ENCODE measurements at regions not wholly inside any gene's neighbourhood (a gene's known extent, or its start where the extent isn't known, plus 50 kb on each side); places are given as distances from the start of the nearest gene placed in this dataset.

GRCh38 chr4:52243367-52243766, 192.3 kb downstream of the SPATA18 start:
- WGBS, 2 experiments (ENCODE audit: extremely low coverage in 1 of 2, insufficient coverage in 1 of 2, insufficient read length in 1 of 2, insufficient replicate concordance in 2 of 2, low coverage in 1 of 2, low lambda C conversion rate in 2 of 2, missing lambda C conversion rate in 1 of 2): 94% methylated on average over 5 of the region's 5 CpGs; no CpG with 5 or more reads in 1 of the 2 experiments
- CTCF ChIA-PET (ENCODE audit: partially characterized antibody): no interaction called here

More at GRCh38 chr4:52243367-52243766, 192.3 kb downstream of the SPATA18 start:
- H4K20me1 ChIP-seq (replicated peaks in 1 of 2; ENCODE audit: control insufficient read depth in 1 of 2, insufficient read depth in 2 of 2, low read length in 2 of 2): no peaks in the 10 kb centered on the region
- no peaks in the 10 kb centered on the region for H3K9me3 ChIP-seq (ENCODE audit: insufficient read depth in 2 of 2, low read depth in 1 of 2, low read length in 1 of 2)
- no peak for FAIRE-seq
- no peak overlapping the region for H3K23ac ChIP-seq (ENCODE audit: insufficient read length)
- H3K79me1 ChIP-seq (ENCODE audit: low read depth, low read length): no peaks in the 10 kb centered on the region
- H3K27ac ChIP-seq (ENCODE audit: low read depth, low read length): no peak overlapping the region
- H3K56ac ChIP-seq (replicated peaks; ENCODE audit: insufficient read length, low read depth, low read length): no peak overlapping the region
- H2BK20ac ChIP-seq (ENCODE audit: low read length): no peak overlapping the region
- no peak overlapping the region for H4K91ac ChIP-seq (replicated peaks; ENCODE audit: insufficient read length, low read length)
- no peak overlapping the region for H4K8ac ChIP-seq (ENCODE audit: extremely low read depth, insufficient read depth, low read length)
- H3K27me3 ChIP-seq (replicated peaks in 1 of 4; ENCODE audit: control insufficient read depth in 3 of 4, extremely low read depth in 1 of 4, insufficient read depth in 3 of 4, low read length in 3 of 4): no peaks in the 10 kb centered on the region
- no peak overlapping the region for H3K4me3 ChIP-seq (ENCODE audit: extremely low read depth in 1 of 4, insufficient read depth in 2 of 4, low read depth in 3 of 4, low read length in 4 of 4)
- no peak overlapping the region for H3K18ac ChIP-seq (ENCODE audit: extremely low read depth, low read length)
- no peak overlapping the region for H2BK15ac ChIP-seq (ENCODE audit: low read length)
- no peak overlapping the region for H4K5ac ChIP-seq (ENCODE audit: insufficient read length, low read depth, low read length)
- H3K36me3 ChIP-seq (ENCODE audit: control insufficient read depth in 2 of 4, insufficient read depth in 4 of 4, low read length in 3 of 4): no peaks in the 10 kb centered on the region
- no peak overlapping the region for H3K4me2 ChIP-seq (ENCODE audit: insufficient read depth in 1 of 2, low read depth in 2 of 2, low read length in 2 of 2)
- H2AFZ ChIP-seq (ENCODE audit: low read length): no peak overlapping the region
- no peaks in the 10 kb centered on the region for H3K23me2 ChIP-seq (ENCODE audit: low read depth, low read length)
- no peak overlapping the region for H3K9ac ChIP-seq (replicated peaks in 1 of 4; ENCODE audit: extremely low read depth in 1 of 4, low read depth in 3 of 4, low read length in 3 of 4)
- no peak for DNase-seq (ENCODE audit: low read depth in 1 of 2, low spot score in 2 of 2)
- H3K79me2 ChIP-seq (ENCODE audit: control insufficient read depth in 1 of 2, insufficient read depth in 2 of 2, low read length in 2 of 2): no peaks in the 10 kb centered on the region
- TF ChIP-seq HDAC6 (IDR thresholded peaks at IDR 0.05; ENCODE audit: low read depth, low read length) (no peak), TAF7 (optimal IDR thresholded peaks at IDR 0.05; ENCODE audit: borderline replicate concordance, low read depth, low read length) (no peak), JUN (IDR thresholded peaks at IDR 0.05; ENCODE audit: low read depth, low read length) (no peak), HDAC2 (IDR thresholded peaks at IDR 0.05; ENCODE audit: borderline replicate concordance in 1 of 2, low read depth in 2 of 2, low read length in 2 of 2) (no peak), EGR1 (IDR thresholded peaks at IDR 0.05; ENCODE audit: borderline replicate concordance, low read depth, low read length) (no peak), PHF8 (conservative IDR thresholded peaks at IDR 0.05; ENCODE audit: low read depth, low read length) (no peak), TCF12 (IDR thresholded peaks at IDR 0.05; ENCODE audit: low read depth, low read length) (no peak), SUZ12 (IDR thresholded peaks at IDR 0.05; ENCODE audit: low read length) (no peak), TBP (IDR thresholded peaks at IDR 0.05; ENCODE audit: low read depth, low read length) (no peak), SRF (IDR thresholded peaks at IDR 0.05; ENCODE audit: low read depth, low read length) (no peak), USF2 (IDR thresholded peaks at IDR 0.05; ENCODE audit: low read length) (no peak), EZH2 (IDR thresholded peaks at IDR 0.05; ENCODE audit: low read depth, low read length, severe bottlenecking) (no peak), CTBP2 (IDR thresholded peaks at IDR 0.05; ENCODE audit: borderline replicate concordance, insufficient read depth, insufficient read length, low read length) (no peak)
- no peak overlapping the region for H2AK5ac ChIP-seq (ENCODE audit: low read depth, low read length)
- no peak overlapping the region for H2BK120ac ChIP-seq (replicated peaks; ENCODE audit: low read depth, low read length)
- peaks cover 0 to 7% (median 4%) of the 10 kb centered on the region in 4 experiments; a peak in 3 of 7 replicates for H3K4me1 ChIP-seq (replicated peaks in 1 of 4; ENCODE audit: control insufficient read depth in 3 of 4, insufficient read depth in 4 of 4, low read length in 3 of 4)
- POLR2A ChIA-PET (ENCODE audit: partially characterized antibody): no interaction called here
- H2BK5ac ChIP-seq (ENCODE audit: low read depth, low read length): no peak overlapping the region
- H3K4ac ChIP-seq (replicated peaks; ENCODE audit: insufficient read length, low read depth, low read length): no peak overlapping the region
- no peak overlapping the region for H2BK12ac ChIP-seq (ENCODE audit: low read depth, low read length)
- H3K14ac ChIP-seq (ENCODE audit: insufficient read length): no peak overlapping the region

All from H1 (cell line).